ENCODE measurements at regions not wholly inside any gene's neighbourhood (a gene's known extent, or its start where the extent isn't known, plus 50 kb on each side); places are given as distances from the start of the nearest gene placed in this dataset.

- TF ChIP-seq CTCF (conservative IDR thresholded peaks at IDR 0.05; ENCODE audit: low read length), result no peak
- H3K4me3 ChIP-seq (ENCODE audit: low read length), result no peak overlapping the region
- DNase-seq (ENCODE audit: low read depth), result no peak
Observed at GRCh38 chr2:59938181-59938580, 615.3 kb downstream of the BCL11A start.

DNA sequence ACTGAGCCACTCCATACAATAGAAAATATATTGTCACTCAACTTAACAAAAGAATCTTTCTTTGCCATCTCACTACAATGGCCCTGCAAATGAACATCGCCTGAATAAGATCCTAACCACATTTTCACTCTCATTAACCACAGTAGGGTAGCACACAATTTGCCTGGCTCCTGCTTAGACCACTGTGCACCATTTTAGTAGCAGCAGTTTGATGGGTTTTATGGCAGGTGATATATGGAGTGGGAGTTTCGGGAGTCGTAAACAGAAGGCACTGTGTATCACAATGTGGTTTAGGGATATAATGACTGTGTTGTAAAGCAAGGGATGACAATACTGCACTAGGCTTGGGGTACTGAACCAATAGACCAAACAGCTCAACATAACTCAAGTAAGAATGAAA, 617.4 kb downstream of the BCL11A start:
- no peak for TF ChIP-seq CTCF (conservative IDR thresholded peaks at IDR 0.05; ENCODE audit: low read length)
- no peak for DNase-seq (ENCODE audit: low read depth)

DNA sequence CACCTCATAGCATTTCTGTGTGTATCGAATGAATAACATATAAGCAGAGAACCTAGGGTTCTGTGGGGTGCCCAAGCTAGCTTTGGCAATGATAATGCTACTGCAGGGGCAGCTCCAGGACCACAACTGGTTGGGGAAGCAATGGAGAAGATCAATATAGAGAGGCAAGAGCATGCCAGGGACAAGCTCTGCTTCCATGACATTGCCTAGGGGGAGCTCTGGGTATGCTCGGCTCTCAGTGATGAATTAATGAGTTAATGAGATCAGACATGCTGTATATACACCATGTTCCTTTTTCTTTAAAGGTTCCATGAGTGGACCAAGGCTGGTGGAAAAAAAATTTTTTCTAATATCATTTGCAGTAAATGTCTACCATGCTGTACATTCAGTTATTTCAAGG, 618.4 kb downstream of the BCL11A start:
- H3K4me3 ChIP-seq (ENCODE audit: low read length), result no peak overlapping the region
- no peak for TF ChIP-seq CTCF (conservative IDR thresholded peaks at IDR 0.05; ENCODE audit: low read length)
- DNase-seq (ENCODE audit: low read depth), result no peak

More for the DNA sequence above, 617.4 kb downstream of the BCL11A start:
- no peak overlapping the region for H3K4me3 ChIP-seq (ENCODE audit: low read length)

- no peak for DNase-seq (ENCODE audit: low read depth)
- TF ChIP-seq CTCF (conservative IDR thresholded peaks at IDR 0.05; ENCODE audit: low read length), result no peak
- H3K4me3 ChIP-seq (ENCODE audit: low read length), result no peak overlapping the region
Observed at GRCh38 chr2:59933948-59934347, 619.5 kb downstream of the BCL11A start.

- no peak overlapping the region for H3K4me3 ChIP-seq (ENCODE audit: low read length)
- TF ChIP-seq CTCF (conservative IDR thresholded peaks at IDR 0.05; ENCODE audit: low read length), result no peak
- DNase-seq (ENCODE audit: low read depth), result no peak
Observed at GRCh38 chr2:59932341-59932740, 621.1 kb downstream of the BCL11A start.

DNA sequence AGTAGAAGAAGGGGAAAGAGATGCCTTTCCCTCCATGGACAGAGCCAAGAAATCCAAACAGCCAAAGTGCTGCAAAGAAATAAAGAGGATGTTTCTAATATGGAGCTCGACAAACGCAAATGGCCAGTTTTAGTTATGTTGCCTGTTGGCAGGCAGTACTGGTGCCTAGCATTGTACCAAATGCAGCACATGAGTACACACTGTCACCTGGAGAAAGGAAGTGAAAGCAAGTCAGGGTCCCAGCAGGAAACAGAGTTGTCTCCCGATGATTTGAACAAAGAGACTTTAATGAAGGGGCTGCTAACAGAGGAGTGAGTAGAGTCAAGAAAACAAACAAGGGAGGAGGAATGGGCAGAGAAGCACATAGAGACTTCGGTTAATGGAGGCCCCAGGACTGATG, 623.0 kb downstream of the BCL11A start:
- no peak overlapping the region for H3K4me3 ChIP-seq (ENCODE audit: low read length)
- TF ChIP-seq CTCF (conservative IDR thresholded peaks at IDR 0.05; ENCODE audit: low read length), result no peak
- DNase-seq (ENCODE audit: low read depth), result no peak

DNA sequence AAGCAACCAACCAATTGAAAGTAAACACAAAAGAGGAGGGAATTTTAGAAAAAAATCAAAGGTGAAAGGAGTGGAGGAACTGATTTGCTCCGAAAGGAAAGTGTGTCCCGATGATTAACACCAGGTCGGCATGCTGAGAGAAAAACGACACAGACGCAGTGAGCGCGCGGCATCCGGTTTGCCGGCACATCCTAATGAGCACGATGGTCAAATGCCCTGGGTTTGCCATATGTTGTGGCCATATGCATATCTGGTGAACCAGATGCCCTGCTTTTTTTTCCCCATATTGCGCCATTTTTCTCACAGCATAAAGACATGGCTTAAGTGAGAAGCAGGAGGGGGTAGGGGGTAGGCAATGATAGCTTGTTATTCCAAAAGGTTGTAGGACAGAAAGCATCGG, 626.7 kb downstream of the BCL11A start:
- H3K4me3 ChIP-seq (ENCODE audit: low read length), result no peak overlapping the region
- TF ChIP-seq CTCF (conservative IDR thresholded peaks at IDR 0.05; ENCODE audit: low read length), result no peak
- no peak for DNase-seq (ENCODE audit: low read depth)
